NCI-H128 (cell line): ENCODE measurements at regions not wholly inside any gene's neighbourhood (a gene's known extent, or its start where the extent isn't known, plus 50 kb on each side); places are given as distances from the start of the nearest gene placed in this dataset.
"Not testable (repeated sequence)": the region's sequence is repeated elsewhere in the genome, so short reads cannot be mapped to it uniquely, and the experiment has no call there.

Experiments used
- DNase-seq: peaks from one replicate; lab custom pipeline; 2025; ENCODE audit not compliant: unreplicated experiment; lab: John Stamatoyannopoulos, UW

GRCh38 chr4:30124621-30125020, 595.5 kb upstream of the PCDH7 start:
- DNase-seq: not testable (repeated sequence)

DNA sequence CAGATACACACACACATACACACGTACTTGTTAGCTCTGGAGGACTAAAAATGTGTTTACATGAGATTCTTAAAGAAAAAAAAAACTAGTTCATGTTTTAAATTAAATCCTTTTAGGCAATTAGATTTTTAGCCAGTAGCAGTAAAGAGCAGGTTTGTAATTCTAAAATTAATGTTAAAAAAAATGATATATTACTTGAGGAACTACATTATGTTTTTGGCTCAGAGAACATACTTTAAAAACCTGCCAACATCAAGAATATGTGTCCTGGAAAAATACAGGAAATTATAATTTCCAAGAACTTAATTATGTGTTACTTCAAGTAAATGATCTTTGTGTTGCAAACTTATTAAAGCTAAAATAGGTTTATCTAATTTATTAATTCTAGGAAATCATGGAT, 594.3 kb upstream of the PCDH7 start:
- no peak for DNase-seq

- no peak for DNase-seq
Measured at GRCh38 chr4:30126351-30126750, 593.8 kb upstream of the PCDH7 start.

- not testable (repeated sequence) for DNase-seq
Measured at GRCh38 chr4:30148828-30149227, 571.3 kb upstream of the PCDH7 start.

DNA sequence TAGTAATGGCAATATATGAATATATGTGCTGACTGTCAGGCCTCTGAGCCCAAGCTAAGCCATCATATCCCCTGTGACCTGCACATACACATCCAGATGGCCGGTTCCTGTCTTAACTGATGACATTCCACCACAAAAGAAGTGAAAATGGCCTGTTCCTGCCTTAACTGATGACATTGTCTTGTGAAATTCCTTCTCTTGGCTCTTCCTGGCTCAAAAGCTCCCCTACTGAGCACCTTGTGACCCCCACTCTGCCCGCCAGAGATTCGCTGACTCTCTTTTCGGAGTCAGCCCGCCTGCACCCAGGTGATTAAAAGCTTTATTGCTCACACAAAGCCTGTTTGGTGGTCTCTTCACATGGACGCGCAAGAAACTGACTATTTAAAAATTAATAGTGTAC, 570.6 kb upstream of the PCDH7 start:
- not testable (repeated sequence) for DNase-seq

GRCh38 chr4:30153427-30153826, 566.7 kb upstream of the PCDH7 start:
- DNase-seq: no peak

DNA sequence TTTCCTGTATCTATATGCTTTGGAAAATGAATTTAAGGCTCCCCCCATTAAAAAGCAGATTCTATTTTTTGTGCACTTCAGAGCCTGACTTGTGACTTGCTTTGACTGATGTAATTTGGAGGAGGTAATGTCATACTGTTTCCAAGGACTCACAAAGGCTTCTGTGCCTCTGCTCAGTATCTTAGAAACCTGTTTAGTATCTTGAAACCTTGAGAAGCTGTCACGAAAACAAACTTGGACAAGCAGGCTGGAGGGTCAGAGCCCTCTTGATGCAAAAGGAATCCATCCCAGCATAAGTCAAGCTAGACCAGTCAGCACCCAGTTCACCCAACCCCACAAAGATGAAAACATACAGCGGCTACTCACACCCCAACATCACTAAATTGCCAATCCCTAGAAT, 560.0 kb upstream of the PCDH7 start:
- DNase-seq: no peak

GRCh38 chr4:30172416-30172815, 547.8 kb upstream of the PCDH7 start:
- DNase-seq: no peak

DNA sequence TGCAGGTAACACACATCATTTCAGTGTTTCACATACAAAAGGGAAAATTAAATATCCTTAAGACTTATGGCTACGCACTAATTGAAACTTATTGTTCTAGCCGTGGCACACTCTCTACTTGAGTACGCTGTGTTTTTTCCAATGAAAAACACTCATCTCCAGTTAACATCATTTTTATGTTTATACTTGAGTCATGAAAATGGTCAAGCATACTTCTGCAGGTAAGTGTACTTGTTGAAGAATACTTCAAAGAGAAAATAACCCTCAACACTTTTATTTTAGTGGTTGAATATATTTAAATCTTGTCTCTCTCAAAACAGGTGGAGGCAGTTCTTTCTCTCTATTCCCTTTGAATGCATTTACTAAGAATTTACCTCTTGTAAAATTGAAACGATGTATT, 538.7 kb upstream of the PCDH7 start:
- DNase-seq: no peak

GRCh38 chr4:30181918-30182317, 538.3 kb upstream of the PCDH7 start:
- no peak for DNase-seq

DNA sequence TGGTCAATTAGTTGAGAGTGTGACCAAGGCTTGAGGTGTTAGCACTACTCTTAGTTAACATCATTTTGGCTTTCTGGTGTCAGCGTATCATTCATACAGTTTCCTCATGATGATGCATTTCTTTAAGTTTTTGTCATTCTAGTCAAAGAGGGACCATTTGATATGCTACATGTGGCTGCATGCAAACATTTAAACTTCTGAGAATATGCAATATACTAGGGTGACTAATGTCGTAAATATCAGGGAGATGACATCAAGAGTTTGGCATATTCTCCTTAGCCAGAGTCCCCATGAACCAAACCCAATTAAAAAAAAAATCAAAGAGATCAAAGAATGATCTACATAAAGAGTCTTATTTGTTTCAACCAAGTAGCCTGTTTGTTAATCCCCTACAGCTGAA, 537.4 kb upstream of the PCDH7 start:
- no peak for DNase-seq

DNA sequence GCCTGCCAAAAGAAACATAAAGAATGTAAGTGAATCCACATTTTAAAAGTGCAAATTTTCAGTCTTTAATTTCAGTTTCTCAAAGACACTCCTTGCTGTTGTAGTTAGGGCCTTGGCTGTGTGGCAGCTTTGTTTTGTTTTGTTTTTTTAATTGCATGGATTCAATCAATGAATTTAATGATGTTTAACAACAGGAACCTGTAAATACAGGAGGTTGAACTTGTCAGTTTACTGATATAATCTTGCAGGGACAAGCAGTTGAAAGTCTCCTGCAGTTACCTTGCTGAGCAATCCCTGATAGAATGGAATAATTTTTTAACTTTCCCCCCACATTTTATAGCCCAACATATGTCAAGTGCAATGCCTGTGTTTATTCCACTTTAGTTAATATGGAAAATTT, 528.3 kb upstream of the PCDH7 start:
- no peak for DNase-seq

DNA sequence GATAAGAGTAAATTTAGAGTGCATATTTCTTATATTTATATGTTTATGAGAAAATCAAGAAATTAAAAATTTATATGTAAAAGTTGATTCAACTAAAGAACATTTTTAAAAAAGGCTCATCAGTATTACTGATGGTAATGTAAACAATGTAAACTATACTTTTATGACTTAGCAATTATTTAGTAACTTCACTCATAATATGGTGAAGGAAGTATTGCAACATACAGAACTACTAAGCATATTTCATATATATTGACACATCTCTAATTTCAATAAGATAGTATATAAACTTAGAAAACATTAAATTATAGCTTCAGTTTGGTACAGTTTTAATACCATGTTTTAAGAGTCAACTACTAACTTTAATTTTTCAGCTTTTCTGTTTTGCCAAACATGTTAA, 512.8 kb upstream of the PCDH7 start:
- DNase-seq: no peak

DNA sequence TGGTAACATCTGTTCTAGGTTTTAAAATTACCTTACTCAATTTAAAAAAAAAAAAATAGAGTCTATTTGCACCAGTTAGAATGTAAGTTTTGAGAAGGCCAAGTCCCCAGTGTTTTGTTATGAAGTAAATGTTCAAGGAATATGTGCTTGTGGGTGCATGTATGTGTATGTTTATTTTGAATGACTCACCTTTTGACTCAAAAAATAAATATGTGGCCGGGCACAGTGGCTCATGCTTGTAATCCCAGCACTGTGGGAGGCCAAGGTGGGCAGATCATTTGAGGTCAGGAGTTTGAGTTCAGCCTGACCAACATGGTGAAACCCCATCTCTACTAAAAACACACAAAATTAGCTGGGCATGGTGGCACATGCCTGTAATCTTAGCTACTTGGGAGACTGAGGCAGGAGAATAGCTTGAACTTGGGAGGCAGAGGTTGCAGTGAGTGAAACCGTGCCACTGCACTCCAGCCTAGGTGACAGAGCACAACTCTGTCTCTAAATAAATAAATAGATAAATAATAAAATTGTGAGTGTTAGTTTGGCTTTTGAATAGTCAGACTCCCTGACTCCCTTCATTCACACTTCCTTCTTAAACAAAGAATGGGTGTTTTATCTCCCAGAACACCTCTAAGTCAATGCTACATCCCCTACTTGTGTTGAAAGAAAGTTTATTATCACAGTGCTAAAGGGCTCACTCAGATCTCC, 511.3 kb upstream of the PCDH7 start:
- no peak for DNase-seq

DNA sequence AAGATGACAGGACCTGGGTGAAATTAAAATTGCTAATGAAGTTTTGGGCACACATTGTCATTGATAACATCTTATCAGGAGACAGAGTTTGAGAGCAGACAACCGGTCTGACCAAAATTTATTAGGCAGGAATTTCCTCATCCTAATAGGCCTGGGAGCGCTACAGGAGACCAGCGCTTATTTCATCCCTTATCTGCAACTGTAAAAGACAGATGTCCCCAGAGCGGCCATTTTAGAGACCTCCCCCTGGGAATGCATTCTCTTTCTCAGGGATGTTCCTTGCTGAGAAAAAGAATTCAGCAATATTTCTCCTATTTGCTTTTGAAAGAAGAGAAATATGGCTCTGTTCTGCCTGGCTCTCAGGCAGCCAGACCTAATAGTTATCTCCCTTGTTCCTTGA, 504.2 kb upstream of the PCDH7 start:
- not testable (repeated sequence) for DNase-seq

DNA sequence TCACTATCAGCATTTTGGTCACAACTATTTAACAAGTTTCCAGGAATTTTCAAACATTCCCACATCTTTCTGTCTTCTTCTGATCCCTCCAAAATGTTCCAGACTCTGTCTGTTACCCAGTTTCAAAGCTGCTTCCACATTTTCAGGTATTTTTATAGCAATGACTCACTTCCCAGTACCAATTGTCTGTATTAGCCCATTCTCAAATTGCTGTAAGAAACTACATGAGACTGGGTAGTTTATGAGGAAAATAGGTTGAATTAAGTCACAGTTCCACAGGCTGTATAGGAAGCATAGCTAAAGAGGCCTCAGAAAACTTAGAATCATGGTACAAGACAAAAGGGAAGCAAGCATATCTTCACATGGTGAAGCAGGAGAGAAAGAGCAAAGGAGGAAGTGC, 475.0 kb upstream of the PCDH7 start:
- no peak for DNase-seq

GRCh38 chr4:30256116-30256832, 463.9 kb upstream of the PCDH7 start:
- no peak for DNase-seq

GRCh38 chr4:30258949-30259348, 461.2 kb upstream of the PCDH7 start:
- DNase-seq: no peak

GRCh38 chr4:30262379-30262778, 457.8 kb upstream of the PCDH7 start:
- no peak for DNase-seq

DNA sequence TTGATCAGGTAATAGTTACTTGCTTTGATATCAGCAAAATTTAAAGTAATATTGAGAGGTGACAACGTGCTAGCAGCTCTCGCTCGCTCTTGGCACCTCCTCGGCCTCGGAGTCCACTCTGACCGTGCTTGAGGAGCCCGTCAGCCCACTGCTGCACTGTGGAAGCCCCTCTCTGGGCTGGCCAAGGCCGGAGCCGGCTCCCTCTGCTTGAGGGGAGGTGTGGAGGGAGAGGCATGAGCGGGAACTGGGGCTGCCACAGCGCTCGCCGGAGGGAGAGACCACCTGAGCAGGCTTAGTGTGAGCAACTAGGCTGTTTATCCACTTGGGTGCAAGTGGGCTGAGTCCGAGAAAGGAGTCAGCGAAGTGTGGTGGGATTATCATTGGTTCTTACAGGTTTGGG, 455.7 kb upstream of the PCDH7 start:
- DNase-seq: no peak

GRCh38 chr4:30265716-30266115, 454.5 kb upstream of the PCDH7 start:
- DNase-seq: no peak

- DNase-seq: no peak
Measured at GRCh38 chr4:30268370-30268769, 451.8 kb upstream of the PCDH7 start.

GRCh38 chr4:30269850-30270249, 450.3 kb upstream of the PCDH7 start:
- DNase-seq: no peak
